Panc1 (cell line): ENCODE measurements at regions not wholly inside any gene's neighbourhood (a gene's known extent, or its start where the extent isn't known, plus 50 kb on each side); places are given as distances from the start of the nearest gene placed in this dataset.

Experiments used
- ATAC-seq: fragments of 200-7000 bp; cut with Tn5 transposase; 2 replicates; pipeline ENCODE4 v1.9.1; 2020; ENCODE audit warnings: mild to moderate bottlenecking, moderate library complexity
- BruUV-seq: library from RNA; stranded (reverse); fragments of 400-500 nt; replicated peaks from 2 replicates; lab custom pipeline; 2021; lab: Mats Ljungman, UMichigan
- CTCF ChIA-PET: fragments of 300-600 bp; sonication (Branson Sonifier 250); formaldehyde crosslinking; loops from one replicate; lab custom pipeline; 2022; ENCODE audit warnings: antibody characterized with exemption; lab: Charles Lee
- POLR2A ChIA-PET: fragments of 300-600 bp; sonication (Branson Sonifier 250); formaldehyde crosslinking; loops from one replicate; lab custom pipeline; 2022; ENCODE audit warnings: antibody characterized with exemption; lab: Charles Lee
- DNase-seq: peaks from one replicate; pipeline ENCODE4 v3.0.0-alpha.2; 2010; ENCODE audit warnings: low read depth, low spot score
- H3K27ac ChIP-seq: 2 replicates; pipeline ENCODE4 v1.5.1; 2011; ENCODE audit warnings: mild to moderate bottlenecking, low read length, inconsistent platforms
- H3K27me3 ChIP-seq: fragments of 200-500 bp; sonication (Bioruptor generic); 2 replicates; pipeline ENCODE4 v1.6.0; 2014; ENCODE audit warnings: low read length, inconsistent platforms; ENCODE audit not compliant: control insufficient read depth, insufficient read depth
- H3K36me3 ChIP-seq: fragments of 200-500 bp; sonication (Bioruptor generic); 2 replicates; pipeline ENCODE4 v1.5.1; 2014; ENCODE audit warnings: inconsistent platforms, mild to moderate bottlenecking, low read length, moderate library complexity; ENCODE audit not compliant: control insufficient read depth, insufficient read depth
- H3K4me1 ChIP-seq: 2 replicates; pipeline ENCODE4 v1.5.1; 2011; ENCODE audit warnings: inconsistent platforms, mild to moderate bottlenecking, low read length, moderate library complexity; ENCODE audit not compliant: control insufficient read depth, insufficient read depth
- H3K4me3 ChIP-seq, 2 experiments: 2 replicates each; pipeline ENCODE4 v1.5.1; 2011 to 2012; ENCODE audit warnings: low read depth in 2 of 2, low read length in 2 of 2, mild to moderate bottlenecking in 2 of 2, inconsistent platforms in 1 of 2, moderate library complexity in 1 of 2
- H3K9me3 ChIP-seq: fragments of 200-500 bp; sonication (Bioruptor generic); 2 replicates; pipeline ENCODE4 v1.5.1; 2014; ENCODE audit warnings: low read depth, mild to moderate bottlenecking, inconsistent platforms, low read length, moderate library complexity; ENCODE audit not compliant: control insufficient read depth, insufficient read depth
- POLR2AphosphoS5 ChIP-seq: IDR thresholded peaks from 2 replicates; pipeline ENCODE4 v1.6.1; 2012; ENCODE audit warnings: mild to moderate bottlenecking, low read depth, low read length, moderate library complexity
- SIN3A ChIP-seq: IDR thresholded peaks from 2 replicates; pipeline ENCODE4 v1.6.1; 2012; ENCODE audit warnings: low read depth, mild to moderate bottlenecking, low read length, moderate library complexity, borderline replicate concordance; ENCODE audit not compliant: insufficient read depth
- TCF7L2 ChIP-seq: IDR thresholded peaks from 2 replicates; pipeline ENCODE4 v1.6.1; 2011; ENCODE audit warnings: mild to moderate bottlenecking, low read depth, low read length, inconsistent platforms
- in situ Hi-C: cut with HindIII; loops from 2 replicates; pipeline ENCODE4 v1.10.0; 2016; ENCODE audit warnings: low sequenced_read_pairs, low pct_unique_long_range_greater_than_20kb
- intact Hi-C: fragments of 100-400 bp; cut with micrococcal nuclease; formaldehyde crosslinking; loops from one replicate; pipeline ENCODE4 v1.10.0; 2022; ENCODE audit not compliant: unreplicated experiment
- TF ChIP-seq, protein P1 (sequence below): fragments of 450-650 bp; IDR thresholded peaks from 2 replicates; pipeline ENCODE4 v1.5.1; 2017; ENCODE audit warnings: mild to moderate bottlenecking
- TF ChIP-seq, protein P2 (sequence below), 2 experiments: IDR thresholded peaks; 2 replicates each; pipeline ENCODE4 v1.6.1; 2011 to 2012; ENCODE audit warnings: low read depth in 2 of 2, control low read depth in 1 of 2, low read length in 1 of 2, mild to moderate bottlenecking in 1 of 2, moderate library complexity in 1 of 2; ENCODE audit not compliant: insufficient read depth in 1 of 2

DNA sequence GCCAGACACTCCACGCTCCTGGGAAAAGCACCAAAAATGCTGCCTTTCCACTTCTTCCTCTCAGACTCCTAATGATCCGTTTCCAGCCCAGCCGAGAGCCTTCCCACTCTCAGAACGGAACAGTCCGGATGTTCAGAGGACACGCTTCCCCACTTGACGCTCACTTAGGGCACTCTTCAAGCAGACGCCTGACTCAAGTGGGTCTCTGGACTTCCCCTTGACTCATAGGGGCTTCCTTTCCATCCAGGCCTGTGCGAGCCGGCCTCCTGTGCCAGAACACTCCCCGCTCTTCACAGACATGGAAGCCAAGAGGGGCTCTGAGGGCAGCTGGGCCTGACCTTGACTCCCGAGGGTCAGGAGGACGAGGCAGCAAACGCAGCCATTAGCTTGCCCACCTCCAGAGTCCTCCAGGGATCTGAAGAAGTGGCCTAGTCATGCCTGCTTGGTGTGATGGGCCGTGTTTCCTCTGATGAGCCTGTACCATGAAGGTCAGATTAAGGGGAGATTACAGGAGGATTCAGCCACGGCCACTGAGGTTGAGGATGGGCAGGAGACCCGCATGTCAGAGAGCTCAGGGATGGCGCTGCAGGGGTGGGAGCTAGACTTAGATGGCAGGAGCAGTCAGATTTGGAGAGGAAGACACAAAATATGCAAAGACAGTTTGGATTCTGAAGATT is 114.7 kb upstream of the TLE3 start:
- POLR2A ChIA-PET: no interaction called here

DNA sequence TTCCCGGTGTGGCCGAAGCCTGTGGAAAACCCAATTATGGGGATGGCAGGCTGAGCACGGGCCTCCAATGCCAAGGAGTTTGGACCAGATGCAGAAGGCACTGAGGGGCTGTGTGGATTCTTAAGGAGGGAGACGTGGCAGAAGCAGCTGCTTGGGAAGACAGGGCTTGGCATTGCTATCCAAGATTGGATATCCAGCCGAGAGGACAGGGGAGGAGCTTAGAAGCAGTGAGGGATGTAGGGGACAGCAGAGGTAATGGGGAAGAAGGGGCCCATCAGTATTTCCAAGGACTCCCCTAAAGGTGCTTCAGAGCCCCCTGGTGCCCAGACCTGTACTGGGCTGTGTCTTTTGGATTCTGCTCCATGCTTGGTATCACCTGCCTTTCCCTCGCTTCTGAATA is 112.8 kb upstream of the TLE3 start:
- Histone ChIP-seq H3K4me1 (no peaks in the 10 kb centered on the region), H3K36me3 (no peaks in the 10 kb centered on the region), H3K4me3 (no peak overlapping the region), H3K27ac (no peak overlapping the region), H3K27me3 (no peaks in the 10 kb centered on the region), H3K9me3 (no peaks in the 10 kb centered on the region)
- intact Hi-C loops (no loop called here), in situ Hi-C loops (no loop called here)
- ChIA-PET CTCF (no interaction called here), POLR2A (no interaction called here)
- ATAC-seq: no peak
- no TSS peak for BruUV-seq
- DNase-seq: no peak
- TF ChIP-seq, protein P1, sequence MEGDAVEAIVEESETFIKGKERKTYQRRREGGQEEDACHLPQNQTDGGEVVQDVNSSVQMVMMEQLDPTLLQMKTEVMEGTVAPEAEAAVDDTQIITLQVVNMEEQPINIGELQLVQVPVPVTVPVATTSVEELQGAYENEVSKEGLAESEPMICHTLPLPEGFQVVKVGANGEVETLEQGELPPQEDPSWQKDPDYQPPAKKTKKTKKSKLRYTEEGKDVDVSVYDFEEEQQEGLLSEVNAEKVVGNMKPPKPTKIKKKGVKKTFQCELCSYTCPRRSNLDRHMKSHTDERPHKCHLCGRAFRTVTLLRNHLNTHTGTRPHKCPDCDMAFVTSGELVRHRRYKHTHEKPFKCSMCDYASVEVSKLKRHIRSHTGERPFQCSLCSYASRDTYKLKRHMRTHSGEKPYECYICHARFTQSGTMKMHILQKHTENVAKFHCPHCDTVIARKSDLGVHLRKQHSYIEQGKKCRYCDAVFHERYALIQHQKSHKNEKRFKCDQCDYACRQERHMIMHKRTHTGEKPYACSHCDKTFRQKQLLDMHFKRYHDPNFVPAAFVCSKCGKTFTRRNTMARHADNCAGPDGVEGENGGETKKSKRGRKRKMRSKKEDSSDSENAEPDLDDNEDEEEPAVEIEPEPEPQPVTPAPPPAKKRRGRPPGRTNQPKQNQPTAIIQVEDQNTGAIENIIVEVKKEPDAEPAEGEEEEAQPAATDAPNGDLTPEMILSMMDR: no peak
- TF ChIP-seq POLR2AphosphoS5 (no peak), TCF7L2 (no peak), SIN3A (no peak)
- TF ChIP-seq, protein P2, sequence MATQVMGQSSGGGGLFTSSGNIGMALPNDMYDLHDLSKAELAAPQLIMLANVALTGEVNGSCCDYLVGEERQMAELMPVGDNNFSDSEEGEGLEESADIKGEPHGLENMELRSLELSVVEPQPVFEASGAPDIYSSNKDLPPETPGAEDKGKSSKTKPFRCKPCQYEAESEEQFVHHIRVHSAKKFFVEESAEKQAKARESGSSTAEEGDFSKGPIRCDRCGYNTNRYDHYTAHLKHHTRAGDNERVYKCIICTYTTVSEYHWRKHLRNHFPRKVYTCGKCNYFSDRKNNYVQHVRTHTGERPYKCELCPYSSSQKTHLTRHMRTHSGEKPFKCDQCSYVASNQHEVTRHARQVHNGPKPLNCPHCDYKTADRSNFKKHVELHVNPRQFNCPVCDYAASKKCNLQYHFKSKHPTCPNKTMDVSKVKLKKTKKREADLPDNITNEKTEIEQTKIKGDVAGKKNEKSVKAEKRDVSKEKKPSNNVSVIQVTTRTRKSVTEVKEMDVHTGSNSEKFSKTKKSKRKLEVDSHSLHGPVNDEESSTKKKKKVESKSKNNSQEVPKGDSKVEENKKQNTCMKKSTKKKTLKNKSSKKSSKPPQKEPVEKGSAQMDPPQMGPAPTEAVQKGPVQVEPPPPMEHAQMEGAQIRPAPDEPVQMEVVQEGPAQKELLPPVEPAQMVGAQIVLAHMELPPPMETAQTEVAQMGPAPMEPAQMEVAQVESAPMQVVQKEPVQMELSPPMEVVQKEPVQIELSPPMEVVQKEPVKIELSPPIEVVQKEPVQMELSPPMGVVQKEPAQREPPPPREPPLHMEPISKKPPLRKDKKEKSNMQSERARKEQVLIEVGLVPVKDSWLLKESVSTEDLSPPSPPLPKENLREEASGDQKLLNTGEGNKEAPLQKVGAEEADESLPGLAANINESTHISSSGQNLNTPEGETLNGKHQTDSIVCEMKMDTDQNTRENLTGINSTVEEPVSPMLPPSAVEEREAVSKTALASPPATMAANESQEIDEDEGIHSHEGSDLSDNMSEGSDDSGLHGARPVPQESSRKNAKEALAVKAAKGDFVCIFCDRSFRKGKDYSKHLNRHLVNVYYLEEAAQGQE (IDR thresholded peaks at IDR 0.05; ENCODE audit: insufficient read depth in 1 of 2, low read depth in 2 of 2, low read length in 1 of 2): no peak

More for the DNA sequence above, 114.7 kb upstream of the TLE3 start:
- no peaks in the 10 kb centered on the region for H3K27me3 ChIP-seq
- intact Hi-C loops (no loop called here), in situ Hi-C loops (no loop called here)
- ATAC-seq: no peak
- DNase-seq: no peak
- no peaks in the 10 kb centered on the region for H3K4me1 ChIP-seq
- CTCF ChIA-PET: no interaction called here
- BruUV-seq: no TSS peak
- TF ChIP-seq, protein P1: no peak
- TF ChIP-seq SIN3A (no peak), TCF7L2 (no peak), POLR2AphosphoS5 (no peak)
- TF ChIP-seq, protein P2 (IDR thresholded peaks at IDR 0.05; ENCODE audit: insufficient read depth in 1 of 2, low read depth in 2 of 2, low read length in 1 of 2): no peak
- no peak overlapping the region; the same call in 1 of the 2 replicates for H3K27ac ChIP-seq
- no peak overlapping the region for H3K4me3 ChIP-seq
- no peaks in the 10 kb centered on the region for H3K36me3 ChIP-seq
- no peaks in the 10 kb centered on the region for H3K9me3 ChIP-seq
